CD4-positive, CD25-positive, alpha-beta regulatory T cell (primary cell): ENCODE measurements at regions not wholly inside any gene's neighbourhood (a gene's known extent, or its start where the extent isn't known, plus 50 kb on each side); places are given as distances from the start of the nearest gene placed in this dataset.

Experiments used
- ATAC-seq, 2 donors: fragments of 150-1000 bp; cut with Tn5 transposase; one replicate each; pipeline ENCODE4 v1.10.0; 2021; ENCODE audit warnings: low read depth in 2 of 2, moderate number of reproducible peaks in 2 of 2, moderate library complexity in 1 of 2
- DNase-seq, 3 donors: peaks; one replicate each; pipeline versions ENCODE4 v3.0.0 to v3.0.0-alpha.2; 2012 to 2022; ENCODE audit warnings: mixed read lengths in 1 of 3
- H3K27ac ChIP-seq: one replicate; pipeline ENCODE4 v1.7.0; 2013; ENCODE audit warnings: mild to moderate bottlenecking, low read length; ENCODE audit not compliant: insufficient read depth, poor library complexity, severe bottlenecking
- H3K27me3 ChIP-seq: one replicate; pipeline ENCODE4 v1.7.0; 2013; ENCODE audit warnings: low read length; ENCODE audit not compliant: control insufficient read depth, insufficient read depth
- H3K36me3 ChIP-seq: one replicate; pipeline ENCODE4 v1.7.0; 2013; ENCODE audit warnings: mild to moderate bottlenecking, low read length, moderate library complexity; ENCODE audit not compliant: control insufficient read depth, insufficient read depth
- H3K4me1 ChIP-seq: 2 replicates; pipeline ENCODE4 v1.7.0; 2013; ENCODE audit warnings: mild to moderate bottlenecking, low read length; ENCODE audit not compliant: insufficient read depth, control insufficient read depth, poor library complexity, severe bottlenecking
- H3K4me3 ChIP-seq: one replicate; pipeline ENCODE4 v1.7.0; 2013; ENCODE audit warnings: low read depth, mild to moderate bottlenecking, low read length, moderate library complexity
- H3K9me3 ChIP-seq, 2 experiments: 1 replicate in 1 of 2; 2 replicates in 1 of 2; pipeline ENCODE4 v1.7.0; 2013; ENCODE audit warnings: low read length in 2 of 2, mild to moderate bottlenecking in 1 of 2, moderate library complexity in 1 of 2; ENCODE audit not compliant: control insufficient read depth in 2 of 2
- H3K27ac Mint-ChIP-seq, 3 donors: one replicate each; pipeline ENCODE4 v1.8.0; 2020 to 2022; ENCODE audit warnings: mild to moderate bottlenecking in 3 of 3, mixed read lengths in 3 of 3, moderate library complexity in 2 of 3
- H3K27me3 Mint-ChIP-seq: one replicate; pipeline ENCODE4 v1.8.0; 2022; ENCODE audit warnings: mild to moderate bottlenecking, mixed read lengths
- H3K36me3 Mint-ChIP-seq: one replicate; pipeline ENCODE4 v1.8.0; 2020; ENCODE audit warnings: mixed read lengths
- H3K4me1 Mint-ChIP-seq, 4 donors: one replicate each; pipeline ENCODE4 v1.8.0; 2020 to 2022; ENCODE audit warnings: mixed read lengths in 4 of 4, mild to moderate bottlenecking in 1 of 4
- H3K4me3 Mint-ChIP-seq, 4 donors: one replicate each; pipeline ENCODE4 v1.8.0; 2020 to 2022; ENCODE audit warnings: mild to moderate bottlenecking in 4 of 4, mixed read lengths in 4 of 4, moderate library complexity in 3 of 4
- H3K9me3 Mint-ChIP-seq, 7 donors: one replicate each; pipeline ENCODE4 v1.8.0; 2020 to 2022; ENCODE audit warnings: mixed read lengths in 7 of 7, mild to moderate bottlenecking in 3 of 7, moderate library complexity in 2 of 7

DNA sequence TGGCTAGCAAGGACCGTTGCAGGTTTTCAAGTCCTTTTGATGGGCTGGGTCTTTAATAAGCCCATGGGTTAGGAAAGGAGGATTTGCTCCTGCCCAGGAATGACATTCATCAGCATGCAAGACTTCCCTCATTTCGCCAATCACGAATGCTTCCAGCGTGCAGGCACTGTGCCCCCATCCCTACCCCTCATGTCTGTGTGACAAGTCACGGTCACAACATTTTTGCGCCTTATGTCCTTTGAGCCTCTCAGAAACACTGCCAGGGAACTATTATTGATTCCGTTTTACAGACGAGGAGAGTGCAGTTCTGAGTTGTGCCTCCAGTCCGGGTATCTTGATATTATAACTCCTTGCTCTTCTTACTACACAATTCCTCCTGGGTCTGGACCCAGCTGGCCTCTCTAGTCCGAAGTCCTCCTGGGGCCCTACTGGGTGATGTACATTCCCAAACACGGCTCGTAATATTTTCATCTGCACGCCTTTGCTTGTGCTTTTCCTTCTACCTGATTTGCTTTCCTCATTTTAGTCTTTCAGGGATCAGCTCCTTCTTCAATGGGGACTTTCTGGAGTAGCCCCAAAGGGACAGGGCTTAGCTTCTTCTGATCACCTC lies 101.8 kb upstream of the MYCN start:
- Mint-ChIP-seq H3K27ac (no peak overlapping the region), H3K27me3 (no peaks in the 10 kb centered on the region), H3K9me3 (peaks cover 0 to 2% (median 0%) of the 10 kb centered on the region in 7 donors), H3K4me1 (no peaks in the 10 kb centered on the region), H3K36me3 (no peaks in the 10 kb centered on the region), H3K4me3 (no peak overlapping the region)
- H3K27ac ChIP-seq = no peak overlapping the region
- DNase-seq = no peak
- ATAC-seq = no peak
- H3K36me3 ChIP-seq = no peaks in the 10 kb centered on the region
- no peaks in the 10 kb centered on the region for H3K4me1 ChIP-seq
- no peaks in the 10 kb centered on the region for H3K9me3 ChIP-seq
- H3K27me3 ChIP-seq = no peaks in the 10 kb centered on the region
- H3K4me3 ChIP-seq = no peak overlapping the region

- Histone ChIP-seq H3K4me3 (no peak overlapping the region), H3K4me1 (no peaks in the 10 kb centered on the region), H3K9me3 (no peaks in the 10 kb centered on the region), H3K27me3 (no peaks in the 10 kb centered on the region), H3K27ac (no peak overlapping the region), H3K36me3 (no peaks in the 10 kb centered on the region)
- Mint-ChIP-seq H3K4me3 (no peak overlapping the region), H3K4me1 (no peaks in the 10 kb centered on the region), H3K36me3 (no peaks in the 10 kb centered on the region), H3K27me3 (no peaks in the 10 kb centered on the region), H3K27ac (no peak overlapping the region), H3K9me3 (peaks cover 0 to 2% (median 0%) of the 10 kb centered on the region in 7 donors)
- DNase-seq = no peak
- no peak for ATAC-seq
Measured at GRCh38 chr2:15839426-15840124, 100.8 kb upstream of the MYCN start.

- H3K27ac Mint-ChIP-seq = no peak overlapping the region
- DNase-seq = no peak
- Histone ChIP-seq H3K4me3 (no peak overlapping the region), H3K27me3 (no peaks in the 10 kb centered on the region), H3K9me3 (no peaks in the 10 kb centered on the region), H3K4me1 (no peaks in the 10 kb centered on the region), H3K36me3 (no peaks in the 10 kb centered on the region), H3K27ac (no peak overlapping the region)
- H3K4me3 Mint-ChIP-seq = no peak overlapping the region
- H3K4me1 Mint-ChIP-seq = no peaks in the 10 kb centered on the region
- H3K9me3 Mint-ChIP-seq = peaks cover 0 to 2% (median 0%) of the 10 kb centered on the region in 7 donors
- no peaks in the 10 kb centered on the region for H3K27me3 Mint-ChIP-seq
- no peak for ATAC-seq
- H3K36me3 Mint-ChIP-seq = no peaks in the 10 kb centered on the region
Measured at GRCh38 chr2:15840148-15840547, 100.2 kb upstream of the MYCN start.

- no peak for DNase-seq
- H3K4me3 Mint-ChIP-seq = no peak overlapping the region
- no peak overlapping the region for H3K4me3 ChIP-seq
- H3K27ac Mint-ChIP-seq = no peak overlapping the region
- H3K9me3 ChIP-seq = no peaks in the 10 kb centered on the region
- H3K27me3 Mint-ChIP-seq = no peaks in the 10 kb centered on the region
- no peaks in the 10 kb centered on the region for H3K36me3 Mint-ChIP-seq
- H3K27ac ChIP-seq = no peak overlapping the region
- H3K9me3 Mint-ChIP-seq = peaks cover 0 to 2% (median 0%) of the 10 kb centered on the region in 7 donors
- peaks cover 0 to 2% (median 0%) of the 10 kb centered on the region in 4 donors for H3K4me1 Mint-ChIP-seq
- no peaks in the 10 kb centered on the region for H3K36me3 ChIP-seq
- no peak for ATAC-seq
- no peaks in the 10 kb centered on the region for H3K27me3 ChIP-seq
- no peaks in the 10 kb centered on the region for H3K4me1 ChIP-seq
Measured at GRCh38 chr2:15840969-15841368, 99.4 kb upstream of the MYCN start.

GRCh38 chr2:15841776-15842560 lies 98.4 kb upstream of the MYCN start:
- Histone ChIP-seq H3K36me3 (no peaks in the 10 kb centered on the region), H3K27me3 (no peaks in the 10 kb centered on the region), H3K4me3 (no peak overlapping the region), H3K9me3 (no peaks in the 10 kb centered on the region), H3K27ac (no peak overlapping the region), H3K4me1 (no peaks in the 10 kb centered on the region)
- Mint-ChIP-seq H3K4me1 (peaks cover 0 to 2% (median 0%) of the 10 kb centered on the region in 4 donors), H3K27me3 (no peaks in the 10 kb centered on the region), H3K4me3 (no peak overlapping the region), H3K27ac (no peak overlapping the region), H3K9me3 (peaks cover 0 to 2% (median 0%) of the 10 kb centered on the region in 7 donors), H3K36me3 (no peaks in the 10 kb centered on the region)
- no peak for DNase-seq
- no peak for ATAC-seq

DNA sequence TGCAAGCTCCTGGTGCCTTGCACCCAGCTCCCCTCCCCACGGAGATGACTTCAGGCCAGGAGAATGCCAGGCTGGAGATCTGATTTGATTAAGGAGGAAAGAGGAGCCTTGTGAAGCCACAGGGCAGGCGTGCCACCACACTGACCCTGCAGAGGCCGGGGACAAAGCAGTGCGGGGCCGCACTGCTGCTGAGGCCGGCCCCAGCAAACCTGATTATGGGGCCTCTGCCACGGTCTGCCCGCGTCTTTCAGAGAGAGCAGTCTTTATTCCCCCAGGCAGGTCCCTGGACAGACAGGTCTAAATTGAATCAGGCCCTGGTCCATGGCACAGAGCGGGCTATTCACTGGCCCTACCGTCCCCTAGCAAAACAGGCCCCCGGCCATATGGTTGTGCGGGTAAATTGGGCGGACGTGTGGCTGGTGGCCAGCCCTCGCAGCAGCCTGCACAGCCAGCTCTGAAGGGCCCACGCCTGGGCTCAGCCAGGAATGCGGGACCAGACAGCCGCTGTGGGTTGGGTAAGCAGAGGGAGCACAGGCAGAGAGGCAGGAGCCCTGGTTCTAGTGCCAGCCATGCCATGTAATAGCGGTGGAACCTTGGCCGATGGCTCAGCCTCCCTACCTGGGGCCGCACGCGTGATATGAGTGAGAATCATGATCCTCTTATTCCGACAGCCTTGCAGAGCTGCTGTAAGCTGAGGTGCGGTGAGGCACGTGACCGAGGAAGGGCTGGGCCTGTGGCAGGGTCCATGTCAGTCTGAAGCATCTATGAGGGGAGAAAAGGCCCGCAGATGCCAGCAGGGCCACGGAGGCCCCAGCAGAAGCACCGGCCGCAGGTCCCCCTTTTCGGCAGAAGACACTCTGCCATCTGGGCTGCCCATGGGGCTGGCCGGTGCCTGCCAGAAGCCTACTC lies 97.3 kb upstream of the MYCN start:
- ATAC-seq (no peak), DNase-seq (no peak)
- Mint-ChIP-seq H3K36me3 (no peaks in the 10 kb centered on the region), H3K4me1 (peaks cover 0 to 2% (median 0%) of the 10 kb centered on the region in 4 donors), H3K9me3 (peaks cover 0 to 1% (median 0%) of the 10 kb centered on the region in 7 donors), H3K4me3 (no peak overlapping the region), H3K27ac (no peak overlapping the region), H3K27me3 (no peaks in the 10 kb centered on the region)
- no peaks in the 10 kb centered on the region for H3K9me3 ChIP-seq
- no peak overlapping the region for H3K4me3 ChIP-seq
- no peaks in the 10 kb centered on the region for H3K27me3 ChIP-seq
- no peaks in the 10 kb centered on the region for H3K4me1 ChIP-seq
- no peak overlapping the region for H3K27ac ChIP-seq
- H3K36me3 ChIP-seq = no peaks in the 10 kb centered on the region

GRCh38 chr2:15844211-15844801 lies 96.0 kb upstream of the MYCN start:
- Histone ChIP-seq H3K36me3 (no peaks in the 10 kb centered on the region), H3K27me3 (no peaks in the 10 kb centered on the region), H3K4me1 (no peaks in the 10 kb centered on the region), H3K4me3 (no peak overlapping the region), H3K27ac (no peak overlapping the region), H3K9me3 (no peaks in the 10 kb centered on the region)
- Mint-ChIP-seq H3K27ac (no peak overlapping the region), H3K36me3 (no peaks in the 10 kb centered on the region), H3K9me3 (peaks cover 0 to 1% (median 0%) of the 10 kb centered on the region in 7 donors), H3K4me1 (peaks cover 0 to 2% (median 0%) of the 10 kb centered on the region in 4 donors), H3K27me3 (no peaks in the 10 kb centered on the region), H3K4me3 (no peak overlapping the region)
- no peak for ATAC-seq
- DNase-seq = no peak
